Type B pancreatic cell (in vitro differentiated cells): ENCODE measurements at regions not wholly inside any gene's neighbourhood (a gene's known extent, or its start where the extent isn't known, plus 50 kb on each side); places are given as distances from the start of the nearest gene placed in this dataset.

Source experiments
- DNase-seq: peaks from one replicate; pipeline ENCODE4 v3.0.0; 2021; ENCODE audit warnings: mixed read lengths; ENCODE audit not compliant: unreplicated experiment; ENCODE audit errors: extremely low spot score
- H3K27ac Mint-ChIP-seq: 2 replicates; pipeline ENCODE4 v1.8.0; 2021; ENCODE audit warnings: mild to moderate bottlenecking, mixed read lengths
- H3K27me3 Mint-ChIP-seq: 2 replicates; pipeline ENCODE4 v1.8.0; 2021; ENCODE audit warnings: mixed read lengths
- H3K36me3 Mint-ChIP-seq: 2 replicates; pipeline ENCODE4 v1.8.0; 2021; ENCODE audit warnings: mixed read lengths
- H3K4me1 Mint-ChIP-seq: one replicate; pipeline ENCODE4 v1.8.0; 2021; ENCODE audit warnings: mixed read lengths; ENCODE audit not compliant: unreplicated experiment
- H3K4me3 Mint-ChIP-seq: 2 replicates; pipeline ENCODE4 v1.8.0; 2021; ENCODE audit warnings: mild to moderate bottlenecking, mixed read lengths
- H3K9me3 Mint-ChIP-seq: 2 replicates; pipeline ENCODE4 v1.8.0; 2021; ENCODE audit warnings: mixed read lengths
- TF ChIP-seq, protein P1 (sequence below): fragments of 200-600 bp; sonication (generic); conservative IDR thresholded peaks from 2 replicates; pipeline ENCODE4 v1.5.0; 2021; ENCODE audit warnings: antibody characterized with exemption, mild to moderate bottlenecking

DNA sequence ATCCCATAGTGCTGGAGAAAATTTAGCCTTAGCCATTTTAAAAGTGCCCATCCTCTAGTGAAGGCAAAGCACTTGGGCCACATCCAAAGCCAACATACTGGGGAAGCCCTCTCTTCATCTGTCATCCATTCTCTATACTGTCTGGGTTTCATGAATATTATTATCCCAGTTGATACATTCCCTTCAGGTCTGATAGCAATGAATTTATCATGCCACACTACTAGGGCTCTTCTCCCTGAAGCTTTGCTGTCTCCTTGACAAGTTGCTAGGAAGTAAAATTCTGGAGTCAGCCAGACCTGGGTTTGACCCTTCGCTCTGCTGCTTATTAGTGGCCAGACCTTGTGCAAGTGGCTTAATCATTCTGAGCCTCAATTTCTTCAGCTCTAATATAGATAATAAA is 1041.4 kb upstream of the ADGRL2 start:
- no peak for DNase-seq
- peaks cover 7% of the 10 kb centered on the region for H3K9me3 Mint-ChIP-seq
- H3K27me3 Mint-ChIP-seq = no peaks in the 10 kb centered on the region
- H3K4me1 Mint-ChIP-seq = no peaks in the 10 kb centered on the region
- H3K27ac Mint-ChIP-seq = no peak overlapping the region
- TF ChIP-seq, protein P1, sequence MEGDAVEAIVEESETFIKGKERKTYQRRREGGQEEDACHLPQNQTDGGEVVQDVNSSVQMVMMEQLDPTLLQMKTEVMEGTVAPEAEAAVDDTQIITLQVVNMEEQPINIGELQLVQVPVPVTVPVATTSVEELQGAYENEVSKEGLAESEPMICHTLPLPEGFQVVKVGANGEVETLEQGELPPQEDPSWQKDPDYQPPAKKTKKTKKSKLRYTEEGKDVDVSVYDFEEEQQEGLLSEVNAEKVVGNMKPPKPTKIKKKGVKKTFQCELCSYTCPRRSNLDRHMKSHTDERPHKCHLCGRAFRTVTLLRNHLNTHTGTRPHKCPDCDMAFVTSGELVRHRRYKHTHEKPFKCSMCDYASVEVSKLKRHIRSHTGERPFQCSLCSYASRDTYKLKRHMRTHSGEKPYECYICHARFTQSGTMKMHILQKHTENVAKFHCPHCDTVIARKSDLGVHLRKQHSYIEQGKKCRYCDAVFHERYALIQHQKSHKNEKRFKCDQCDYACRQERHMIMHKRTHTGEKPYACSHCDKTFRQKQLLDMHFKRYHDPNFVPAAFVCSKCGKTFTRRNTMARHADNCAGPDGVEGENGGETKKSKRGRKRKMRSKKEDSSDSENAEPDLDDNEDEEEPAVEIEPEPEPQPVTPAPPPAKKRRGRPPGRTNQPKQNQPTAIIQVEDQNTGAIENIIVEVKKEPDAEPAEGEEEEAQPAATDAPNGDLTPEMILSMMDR = no peak
- no peaks in the 10 kb centered on the region for H3K36me3 Mint-ChIP-seq
- no peak overlapping the region for H3K4me3 Mint-ChIP-seq

DNA sequence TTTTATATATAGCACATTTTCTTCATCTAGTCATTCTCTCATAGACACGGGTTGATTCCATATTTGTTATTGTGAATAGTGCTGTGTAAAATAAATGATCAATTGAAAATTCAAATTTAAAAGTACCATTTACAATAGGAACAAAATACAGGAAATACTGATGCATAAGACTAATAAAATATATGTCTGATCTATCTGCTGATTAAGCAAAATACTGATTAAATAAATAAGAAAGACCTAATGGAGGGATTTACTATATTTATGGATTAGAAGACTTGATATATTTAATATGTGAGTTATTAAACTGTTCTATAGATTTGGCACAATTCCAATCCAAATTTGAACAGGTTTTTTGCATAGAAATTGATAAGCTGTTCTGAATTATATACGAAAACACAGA is 1044.8 kb upstream of the ADGRL2 start:
- H3K4me3 Mint-ChIP-seq = no peak overlapping the region
- H3K9me3 Mint-ChIP-seq = no peaks in the 10 kb centered on the region
- TF ChIP-seq, protein P1 = no peak
- no peak overlapping the region for H3K27ac Mint-ChIP-seq
- H3K4me1 Mint-ChIP-seq = no peaks in the 10 kb centered on the region
- no peaks in the 10 kb centered on the region for H3K27me3 Mint-ChIP-seq
- H3K36me3 Mint-ChIP-seq = no peaks in the 10 kb centered on the region
- no peak for DNase-seq

DNA sequence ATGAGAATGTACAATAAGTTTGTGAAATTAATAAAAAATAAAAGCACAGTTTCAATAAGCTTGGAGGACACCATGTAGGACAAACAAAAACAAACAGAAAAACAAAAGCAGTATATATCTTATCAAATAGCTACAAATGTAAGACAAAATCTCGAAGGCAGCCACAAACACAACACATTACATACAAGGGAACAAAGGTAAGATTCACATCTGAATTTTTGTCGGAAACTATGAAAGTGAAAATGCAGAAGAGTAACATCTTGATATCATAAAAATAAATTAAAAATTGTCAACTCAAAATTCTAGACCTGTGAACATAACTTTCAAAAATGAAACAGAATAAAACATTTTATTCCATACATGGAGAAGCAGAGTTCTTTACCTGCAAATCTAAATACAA is 1049.5 kb upstream of the ADGRL2 start:
- H3K9me3 Mint-ChIP-seq = no peaks in the 10 kb centered on the region
- TF ChIP-seq, protein P1 = no peak
- no peaks in the 10 kb centered on the region for H3K4me1 Mint-ChIP-seq
- no peaks in the 10 kb centered on the region for H3K27me3 Mint-ChIP-seq
- no peak for DNase-seq
- no peak overlapping the region for H3K27ac Mint-ChIP-seq
- H3K36me3 Mint-ChIP-seq = no peaks in the 10 kb centered on the region
- no peak overlapping the region for H3K4me3 Mint-ChIP-seq

DNA sequence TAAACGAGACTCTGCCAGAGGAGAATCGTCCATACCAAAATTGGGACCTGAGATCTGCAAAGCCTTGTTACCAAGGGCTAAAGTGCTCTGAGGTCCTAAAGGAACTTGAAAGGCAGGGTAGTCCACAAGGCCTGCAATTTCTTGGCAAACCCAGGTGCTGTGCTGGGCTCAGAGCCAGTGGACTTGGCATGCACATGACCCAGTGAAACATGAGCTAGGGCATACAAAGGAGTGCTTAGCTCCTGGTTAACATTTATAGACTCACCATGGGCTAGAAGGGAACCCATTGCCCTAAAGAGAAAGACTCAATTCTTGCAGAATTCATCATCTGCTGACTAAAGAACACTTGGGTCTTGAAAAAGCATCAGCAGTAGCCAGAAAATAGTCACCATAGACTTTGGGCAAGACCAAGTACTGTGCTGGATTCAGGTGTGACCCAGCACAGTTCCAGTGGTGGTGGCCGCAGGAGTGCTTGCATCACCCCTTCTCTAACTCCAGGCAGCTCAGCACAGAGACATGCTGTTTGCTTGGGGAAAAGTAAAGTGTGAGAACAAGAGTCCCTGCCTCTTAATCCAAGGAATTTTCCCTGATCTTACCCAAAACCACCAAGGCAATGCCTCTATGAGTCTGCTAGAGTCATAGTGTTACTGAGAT is 1069.4 kb upstream of the ADGRL2 start:
- TF ChIP-seq, protein P1 = no peak
- Mint-ChIP-seq H3K9me3 (peaks cover 8% of the 10 kb centered on the region), H3K27ac (no peak overlapping the region), H3K4me1 (no peaks in the 10 kb centered on the region), H3K36me3 (no peaks in the 10 kb centered on the region), H3K4me3 (no peak overlapping the region), H3K27me3 (no peaks in the 10 kb centered on the region)
- DNase-seq = no peak

DNA sequence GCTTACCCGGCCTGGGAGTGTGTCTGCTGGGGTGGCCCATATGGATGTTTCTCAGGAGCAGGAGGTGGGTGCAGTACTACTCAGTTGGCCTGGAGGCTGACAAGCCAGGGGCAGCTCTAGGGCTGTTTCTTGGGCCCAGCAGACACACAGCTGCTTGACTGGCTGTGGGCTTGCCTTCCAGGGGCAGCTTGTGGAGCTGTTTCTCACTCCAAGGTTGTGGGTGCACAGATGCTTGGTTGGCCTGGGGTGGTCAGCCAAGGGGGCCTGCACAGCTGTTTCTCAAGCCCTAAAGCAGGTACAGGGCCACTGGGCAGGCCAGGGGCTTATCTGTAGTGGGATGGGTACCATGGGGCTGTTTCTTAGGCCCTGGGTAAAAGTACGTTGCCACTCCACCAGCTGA is 1078.1 kb upstream of the ADGRL2 start:
- DNase-seq = no peak
- H3K4me3 Mint-ChIP-seq = no peak overlapping the region
- H3K36me3 Mint-ChIP-seq = no peaks in the 10 kb centered on the region
- TF ChIP-seq, protein P1 = no peak
- H3K27me3 Mint-ChIP-seq = no peaks in the 10 kb centered on the region
- H3K27ac Mint-ChIP-seq = no peak overlapping the region
- no peaks in the 10 kb centered on the region for H3K9me3 Mint-ChIP-seq
- H3K4me1 Mint-ChIP-seq = no peaks in the 10 kb centered on the region

GRCh38 chr1:80706526-80706925 is 1094.2 kb upstream of the ADGRL2 start:
- H3K4me1 Mint-ChIP-seq = no peaks in the 10 kb centered on the region
- TF ChIP-seq, protein P1 = no peak
- H3K27me3 Mint-ChIP-seq = no peaks in the 10 kb centered on the region
- no peak overlapping the region for H3K27ac Mint-ChIP-seq
- no peak for DNase-seq
- H3K36me3 Mint-ChIP-seq = no peaks in the 10 kb centered on the region
- no peak overlapping the region for H3K4me3 Mint-ChIP-seq
- no peaks in the 10 kb centered on the region for H3K9me3 Mint-ChIP-seq
